Ovary (tissue), 3 donors: ENCODE measurements at regions not wholly inside any gene's neighbourhood (a gene's known extent, or its start where the extent isn't known, plus 50 kb on each side); places are given as distances from the start of the nearest gene placed in this dataset.

Experiments used
- CTCF ChIP-seq, 3 donors: fragments of 450-650 bp in 2 of 3; fragments of 200-600 bp in 1 of 3; IDR thresholded peaks; one replicate each; pipeline versions ENCODE4 v1.5.1 to v1.8.0; 2016 to 2022; ENCODE audit warnings: antibody characterized with exemption in 3 of 3, mild to moderate bottlenecking in 1 of 3
- EP300 ChIP-seq: sonication (generic); formaldehyde crosslinking; IDR thresholded peaks from one replicate; pipeline ENCODE4 v1.6.1; 2017; ENCODE audit warnings: antibody characterized with exemption
- POLR2A ChIP-seq: fragments of 450-650 bp; IDR thresholded peaks from one replicate; pipeline ENCODE4 v1.6.1; 2017; ENCODE audit warnings: antibody characterized with exemption, mild to moderate bottlenecking, moderate library complexity
- donor health status: DM: no; HTN: no; CAD: no.

DNA sequence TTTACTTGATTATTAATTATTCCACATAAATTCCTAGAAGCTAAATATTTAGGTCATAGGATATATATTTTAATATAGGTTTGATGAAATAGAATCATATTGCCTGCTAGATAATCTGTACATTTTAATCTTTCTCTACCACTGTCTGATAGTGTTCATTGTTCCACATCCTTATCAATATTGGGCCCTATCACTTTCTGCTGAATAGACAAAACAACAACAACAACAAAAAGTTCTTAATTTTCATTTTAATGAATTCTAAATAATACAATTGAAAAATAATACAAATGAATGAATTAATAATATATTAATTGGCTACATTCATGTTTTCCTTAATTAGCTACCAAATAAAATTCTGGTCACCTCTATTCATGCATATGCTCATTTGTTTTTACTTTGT lies 1437.2 kb downstream of the LRFN5 start:
- TF ChIP-seq CTCF (IDR thresholded peaks at IDR 0.05) (no peak), POLR2A (no peak), EP300 (no peak)
